K562 (cell line): ENCODE measurements at regions not wholly inside any gene's neighbourhood (a gene's known extent, or its start where the extent isn't known, plus 50 kb on each side); places are given as distances from the start of the nearest gene placed in this dataset.

Experiments used
- ATAC-seq: fragments of 200-7000 bp; cut with Tn5 transposase; 3 replicates; pipeline ENCODE4 v1.9.1; 2020; ENCODE audit warnings: moderate library complexity
- BruUV-seq: library from RNA; stranded (reverse); fragments of 400-500 nt; replicated peaks from 2 replicates; lab custom pipeline; 2021; lab: Mats Ljungman, UMichigan
- CTCF ChIA-PET: fragments of 300-600 bp; formaldehyde crosslinking; extraction: SDS; loops from one replicate; lab custom pipeline; 2021; ENCODE audit warnings: low intra/inter-chr PET ratio; lab: Yijun Ruan, JAX
- POLR2A ChIA-PET: fragments of 300-600, 350-650 bp; sonication (Branson Sonifier 250); formaldehyde crosslinking; extraction: SDS; loops from one replicate; lab custom pipeline; 2021; ENCODE audit warnings: antibody characterized with exemption, inconsistent platforms; lab: Yijun Ruan, JAX
- DNase-seq, 4 experiments: peaks; one replicate each; pipeline versions ENCODE4 v3.0.0 to v3.0.0-alpha.2; 2011 to 2018; ENCODE audit warnings: low spot score in 3 of 4, mixed read lengths in 3 of 4; ENCODE audit errors: extremely low read depth in 1 of 4
- FAIRE-seq: peaks from 2 replicates; lab custom pipeline; 2011; peaks lifted over from hg19 to GRCh38; lab: Jason Lieb, UNC
- H2AFZ ChIP-seq: 2 replicates; pipeline ENCODE4 v1.6.0; 2011; ENCODE audit warnings: low read depth, low read length, control low read depth, inconsistent platforms
- H3K27ac ChIP-seq: fragments of 200-600 bp; 3 replicates; pipeline ENCODE4 v1.8.0; 2011; ENCODE audit warnings: low read depth, mild to moderate bottlenecking, control low read depth, inconsistent platforms, low read length, moderate library complexity, mixed read lengths; ENCODE audit errors: extremely low read depth
- H3K27me3 ChIP-seq, 2 experiments: fragments of 300-600 bp in 1 of 2; 2 replicates in 1 of 2; 3 replicates in 1 of 2; pipeline versions ENCODE4 v1.6.0 to v1.8.0; 2011; ENCODE audit warnings: inconsistent platforms in 2 of 2, low read length in 2 of 2, mild to moderate bottlenecking in 1 of 2, mixed read lengths in 1 of 2, moderate library complexity in 1 of 2; ENCODE audit not compliant: control insufficient read depth in 2 of 2, insufficient read depth in 2 of 2
- H3K36me3 ChIP-seq: fragments of 300-600 bp; 3 replicates; pipeline ENCODE4 v1.8.0; 2011; ENCODE audit warnings: mild to moderate bottlenecking, low read length, inconsistent platforms; ENCODE audit not compliant: control insufficient read depth, insufficient read depth
- H3K4me1 ChIP-seq, 2 experiments: fragments of 200-600 bp in 1 of 2; replicated peaks in 1 of 2; 2 replicates in 1 of 2; 3 replicates in 1 of 2; pipeline versions ENCODE4 v1.5.1 to v1.8.0; 2011; ENCODE audit warnings: inconsistent platforms in 2 of 2, low read length in 2 of 2, mild to moderate bottlenecking in 1 of 2, mixed read lengths in 1 of 2, moderate library complexity in 1 of 2; ENCODE audit not compliant: control insufficient read depth in 2 of 2, insufficient read depth in 2 of 2
- H3K4me2 ChIP-seq: 2 replicates; pipeline ENCODE4 v1.6.1; 2011; ENCODE audit warnings: low read length, control low read depth, inconsistent platforms, mixed read lengths; ENCODE audit not compliant: insufficient read depth
- H3K4me3 ChIP-seq: fragments of 200-600 bp; sonication (generic), shearing (Covaris generic); 2 replicates; pipeline ENCODE4 v1.5.1; 2016; ENCODE audit warnings: control low read depth, inconsistent platforms
- H3K79me2 ChIP-seq: fragments of 200-600 bp; 3 replicates; pipeline ENCODE4 v1.8.0; 2011; ENCODE audit warnings: low read length, inconsistent platforms; ENCODE audit not compliant: control insufficient read depth, insufficient read depth
- H3K9ac ChIP-seq, 2 experiments: 2 replicates each; pipeline versions ENCODE4 v1.6.0 to v1.6.1; 2011; ENCODE audit warnings: low read depth in 2 of 2, low read length in 2 of 2, control low read depth in 1 of 2, inconsistent platforms in 1 of 2, mild to moderate bottlenecking in 1 of 2, mixed read lengths in 1 of 2; ENCODE audit not compliant: insufficient read depth in 1 of 2
- H3K9me1 ChIP-seq: one replicate; pipeline ENCODE4 v1.6.0; 2011; ENCODE audit warnings: inconsistent platforms, mild to moderate bottlenecking, low read length, moderate library complexity; ENCODE audit not compliant: control insufficient read depth, insufficient read depth
- H3K9me3 ChIP-seq: replicated peaks from 2 replicates; pipeline ENCODE4 v1.5.1; 2011; ENCODE audit warnings: low read depth, low read length, inconsistent platforms; ENCODE audit not compliant: control insufficient read depth, insufficient read depth
- H4K20me1 ChIP-seq: replicated peaks from 2 replicates; pipeline ENCODE4 v1.6.1; 2011; ENCODE audit warnings: low read length, inconsistent platforms, mixed read lengths; ENCODE audit not compliant: control insufficient read depth, insufficient read depth
- ATF7 ChIP-seq: fragments of 450-650 bp; IDR thresholded peaks from 2 replicates; pipeline ENCODE4 v1.7.1; 2014; ENCODE audit warnings: mild to moderate bottlenecking, moderate library complexity
- BCOR ChIP-seq: fragments of 450-650 bp; IDR thresholded peaks from 2 replicates; pipeline ENCODE4 v1.6.1; 2016
- FOS ChIP-seq: IDR thresholded peaks from 3 replicates; pipeline ENCODE4 v1.6.1; 2011; ENCODE audit not compliant: insufficient read length; ENCODE audit errors: extremely low read depth
- GABPB1 ChIP-seq: sonication (generic); formaldehyde crosslinking; IDR thresholded peaks from 2 replicates; pipeline ENCODE4 v1.8.0; 2022; ENCODE audit warnings: mild to moderate bottlenecking, missing genetic modification reagents
- ILF3 ChIP-seq: fragments of 450-650 bp; IDR thresholded peaks from 2 replicates; pipeline ENCODE4 v1.6.1; 2018; ENCODE audit warnings: antibody characterized with exemption, mild to moderate bottlenecking, moderate library complexity, borderline replicate concordance
- KLF1 ChIP-seq: fragments of 450-650 bp; IDR thresholded peaks from 2 replicates; pipeline ENCODE4 v1.6.1; 2016; ENCODE audit warnings: missing genetic modification characterization, missing compliant biosample characterization
- MEIS2 ChIP-seq: fragments of 450-650 bp; IDR thresholded peaks from 2 replicates; pipeline ENCODE4 v1.6.1; 2014; ENCODE audit warnings: mild to moderate bottlenecking; ENCODE audit not compliant: partially characterized antibody
- PHF8 ChIP-seq: fragments of 200-600 bp; sonication (generic); IDR thresholded peaks from 2 replicates; pipeline ENCODE4 v1.6.1; 2012; ENCODE audit warnings: mixed run types, mild to moderate bottlenecking, inconsistent platforms, low read length, moderate library complexity, borderline replicate concordance
- TAF7 ChIP-seq: fragments of 450-650 bp; IDR thresholded peaks from 2 replicates; pipeline ENCODE4 v1.6.1; 2016; ENCODE audit warnings: missing genetic modification characterization, missing compliant biosample characterization
- TGIF2 ChIP-seq: sonication (generic); formaldehyde crosslinking; IDR thresholded peaks from 2 replicates; pipeline ENCODE4 v1.8.1; 2022; ENCODE audit warnings: mild to moderate bottlenecking, missing genetic modification reagents, moderate library complexity
- whole genome bisulfite sequencing: fragments of 100-300 bp; shearing (Covaris generic); methylation state at CpG from one replicate; pipeline ENCODE4 v1.1.6; 2016; ENCODE audit warnings: low coverage, mixed read lengths; ENCODE audit not compliant: insufficient coverage; ENCODE audit errors: missing lambda C conversion rate; 5-methylcytosine and 5-hydroxymethylcytosine counted together
- in situ Hi-C: fragments of 300-500 bp; cut with MboI; formaldehyde crosslinking; loops from 4 replicates; pipeline ENCODE4 v1.15.0; 2018; ENCODE audit warnings: inconsistent platforms, mixed read lengths
- intact Hi-C: fragments of 100-400 bp; cut with micrococcal nuclease; formaldehyde crosslinking; loops from 2 replicates; pipeline ENCODE4 v1.14.2; 2022
- TF ChIP-seq, protein P1 (sequence below): fragments of 450-650 bp; formaldehyde crosslinking; IDR thresholded peaks from 2 replicates; pipeline ENCODE4 v1.4.0; 2020; ENCODE audit warnings: mild to moderate bottlenecking, moderate library complexity

- TF ChIP-seq KLF1 (tag): no peak
- TF ChIP-seq, protein P1, sequence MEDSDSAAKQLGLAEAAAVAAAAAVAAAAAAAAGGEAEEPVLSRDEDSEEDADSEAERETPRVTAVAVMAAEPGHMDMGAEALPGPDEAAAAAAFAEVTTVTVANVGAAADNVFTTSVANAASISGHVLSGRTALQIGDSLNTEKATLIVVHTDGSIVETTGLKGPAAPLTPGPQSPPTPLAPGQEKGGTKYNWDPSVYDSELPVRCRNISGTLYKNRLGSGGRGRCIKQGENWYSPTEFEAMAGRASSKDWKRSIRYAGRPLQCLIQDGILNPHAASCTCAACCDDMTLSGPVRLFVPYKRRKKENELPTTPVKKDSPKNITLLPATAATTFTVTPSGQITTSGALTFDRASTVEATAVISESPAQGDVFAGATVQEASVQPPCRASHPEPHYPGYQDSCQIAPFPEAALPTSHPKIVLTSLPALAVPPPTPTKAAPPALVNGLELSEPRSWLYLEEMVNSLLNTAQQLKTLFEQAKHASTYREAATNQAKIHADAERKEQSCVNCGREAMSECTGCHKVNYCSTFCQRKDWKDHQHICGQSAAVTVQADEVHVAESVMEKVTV (CRISPR knock-in tag): no peak
These were observed 228.4 kb upstream of the N4BP1 start (continued) for GRCh38 chr16:48838349-48838748.

- H3K9me3 ChIP-seq: no peaks in the 10 kb centered on the region
- ChIA-PET POLR2A (no interaction called here), CTCF (no interaction called here)
- H3K4me1 ChIP-seq: no peaks in the 10 kb centered on the region
- no peak overlapping the region for H3K4me2 ChIP-seq
- 0% methylated on average over 4 of the region's 4 CpGs for WGBS
- no peak for ATAC-seq
- no peak overlapping the region for H3K27ac ChIP-seq
- H3K36me3 ChIP-seq: no peaks in the 10 kb centered on the region
- no peak overlapping the region for H3K9ac ChIP-seq
- no TSS peak for BruUV-seq
- intact Hi-C loops (no loop called here), in situ Hi-C loops (no loop called here)
- H3K9me1 ChIP-seq: no peaks in the 10 kb centered on the region
- no peaks in the 10 kb centered on the region for H4K20me1 ChIP-seq
- H2AFZ ChIP-seq: no peak overlapping the region
- no peak for DNase-seq
- TF ChIP-seq PHF8 (no peak), TGIF2 (CRISPR knock-in tag) (no peak), BCOR (no peak), GABPB1 (CRISPR knock-in tag) (no peak), FOS (no peak), ILF3 (no peak), ATF7 (no peak), TAF7 (tag) (no peak), MEIS2 (no peak)
- no peaks in the 10 kb centered on the region for H3K27me3 ChIP-seq
- no peaks in the 10 kb centered on the region for H3K79me2 ChIP-seq
- H3K4me3 ChIP-seq: no peak overlapping the region
- no peak for FAIRE-seq
These were observed 226.7 kb upstream of the N4BP1 start for GRCh38 chr16:48836636-48837035.
